Trophoblast cell (in vitro differentiated cells and primary cell): ENCODE measurements at regions not wholly inside any gene's neighbourhood (a gene's known extent, or its start where the extent isn't known, plus 50 kb on each side); places are given as distances from the start of the nearest gene placed in this dataset.

Experiments
- DNase-seq, 2 donors: peaks; one replicate each; pipeline ENCODE4 v3.0.0-alpha.2; 2016
- H2AFZ ChIP-seq: 2 replicates; pipeline ENCODE4 v1.6.1; 2013; ENCODE audit warnings: low read length, moderate library complexity, mild to moderate bottlenecking; ENCODE audit not compliant: insufficient read depth, poor library complexity
- H2AK5ac ChIP-seq: 2 replicates; pipeline ENCODE4 v1.6.1; 2013; ENCODE audit warnings: mild to moderate bottlenecking, low read length
- H2BK120ac ChIP-seq: 2 replicates; pipeline ENCODE4 v1.6.1; 2013; ENCODE audit warnings: low read length, mild to moderate bottlenecking, moderate library complexity; ENCODE audit not compliant: insufficient read depth, poor library complexity
- H2BK12ac ChIP-seq: 2 replicates; pipeline ENCODE4 v1.6.1; 2013; ENCODE audit warnings: mild to moderate bottlenecking, low read length, moderate library complexity
- H2BK5ac ChIP-seq: 2 replicates; pipeline ENCODE4 v1.6.1; 2013; ENCODE audit warnings: low read length, low read depth, moderate library complexity, mild to moderate bottlenecking; ENCODE audit not compliant: poor library complexity
- H3K14ac ChIP-seq: 2 replicates; pipeline ENCODE4 v1.6.1; 2013; ENCODE audit warnings: mild to moderate bottlenecking, low read length
- H3K18ac ChIP-seq: 2 replicates; pipeline ENCODE4 v1.6.1; 2013; ENCODE audit warnings: mild to moderate bottlenecking, low read length
- H3K23ac ChIP-seq: 2 replicates; pipeline ENCODE4 v1.6.1; 2013; ENCODE audit warnings: low read length
- H3K27ac ChIP-seq: 2 replicates; pipeline ENCODE4 v1.5.1; 2013; ENCODE audit warnings: low read depth, mild to moderate bottlenecking, inconsistent platforms, low read length, moderate library complexity
- H3K27me3 ChIP-seq: 2 replicates; pipeline ENCODE4 v1.6.1; 2013; ENCODE audit warnings: inconsistent platforms, mild to moderate bottlenecking, low read length, moderate library complexity; ENCODE audit not compliant: insufficient read depth
- H3K36me3 ChIP-seq, 2 experiments: 1 replicate in 1 of 2; 2 replicates in 1 of 2; pipeline ENCODE4 v1.6.1; 2013; ENCODE audit warnings: low read length in 2 of 2, mild to moderate bottlenecking in 2 of 2, moderate library complexity in 1 of 2; ENCODE audit not compliant: insufficient read depth in 2 of 2, control insufficient read depth in 1 of 2
- H3K4ac ChIP-seq: 2 replicates; pipeline ENCODE4 v1.6.1; 2013; ENCODE audit warnings: low read depth, mild to moderate bottlenecking, low read length, moderate library complexity
- H3K4me1 ChIP-seq, 2 experiments: 1 replicate in 1 of 2; 2 replicates in 1 of 2; pipeline ENCODE4 v1.6.1; 2013; ENCODE audit warnings: low read length in 2 of 2, mild to moderate bottlenecking in 2 of 2, moderate library complexity in 1 of 2; ENCODE audit not compliant: insufficient read depth in 2 of 2, control insufficient read depth in 1 of 2
- H3K4me2 ChIP-seq: 2 replicates; pipeline ENCODE4 v1.6.1; 2013; ENCODE audit warnings: inconsistent platforms, mild to moderate bottlenecking, low read length, moderate library complexity
- H3K4me3 ChIP-seq: 2 replicates; pipeline ENCODE4 v1.5.1; 2013; ENCODE audit warnings: mild to moderate bottlenecking, low read depth, low read length, inconsistent platforms
- H3K79me1 ChIP-seq: one replicate; pipeline ENCODE4 v1.6.1; 2013; ENCODE audit warnings: low read length
- H3K79me2 ChIP-seq: 2 replicates; pipeline ENCODE4 v1.6.1; 2013; ENCODE audit warnings: low read length, mild to moderate bottlenecking; ENCODE audit not compliant: control insufficient read depth, insufficient read depth, poor library complexity
- H3K9ac ChIP-seq: 2 replicates; pipeline ENCODE4 v1.6.1; 2013; ENCODE audit warnings: mild to moderate bottlenecking, low read length
- H3K9me3 ChIP-seq: 2 replicates; pipeline ENCODE4 v1.6.1; 2013; ENCODE audit warnings: low read depth, mild to moderate bottlenecking, control low read depth, inconsistent platforms, low read length; ENCODE audit not compliant: insufficient read depth
- H4K12ac ChIP-seq: 2 replicates; pipeline ENCODE4 v1.6.1; 2013; ENCODE audit warnings: low read depth, mild to moderate bottlenecking, low read length, moderate library complexity
- H4K8ac ChIP-seq: 2 replicates; pipeline ENCODE4 v1.6.1; 2013; ENCODE audit warnings: low read depth, mild to moderate bottlenecking, low read length, moderate library complexity
- H4K91ac ChIP-seq: one replicate; pipeline ENCODE4 v1.6.1; 2013; ENCODE audit warnings: low read depth, mild to moderate bottlenecking, low read length, moderate library complexity
- WGBS: extraction: QIAGEN DNeasy Blood & Tissue Kit; methylation state at CpG from one replicate; pipeline ENCODE4 v1.1.7; 2013; ENCODE audit warnings: missing lambda C conversion rate; ENCODE audit not compliant: insufficient read length, insufficient coverage; ENCODE audit errors: extremely low coverage; 5-methylcytosine and 5-hydroxymethylcytosine counted together

DNA sequence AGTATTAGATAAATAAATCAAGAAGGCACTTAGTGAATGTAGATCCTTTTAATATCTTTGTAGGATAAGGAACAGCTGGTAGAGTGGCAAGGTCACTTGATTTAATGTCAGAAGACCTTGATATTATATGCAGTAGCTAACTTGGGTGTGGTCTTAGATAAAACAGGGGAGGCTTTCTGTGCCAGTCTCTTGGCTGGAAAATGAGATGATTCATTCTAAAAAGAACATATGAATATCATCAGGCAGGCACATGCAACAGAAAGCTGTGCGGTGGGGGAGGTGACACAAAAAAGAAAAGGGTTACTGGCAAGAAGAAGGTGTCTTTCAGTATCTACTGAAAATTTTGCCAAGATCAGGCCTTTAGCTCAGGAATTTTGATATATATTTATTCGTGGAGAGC lies 931.7 kb upstream of the CELF4 start:
- no peak overlapping the region for H3K9ac ChIP-seq
- no peak overlapping the region for H3K4ac ChIP-seq
- H2AK5ac ChIP-seq: no peak overlapping the region
- H2BK120ac ChIP-seq: no peak overlapping the region
- no peaks in the 10 kb centered on the region for H3K79me1 ChIP-seq
- H4K91ac ChIP-seq: no peak overlapping the region
- no peak overlapping the region for H2BK5ac ChIP-seq
- no peaks in the 10 kb centered on the region for H3K36me3 ChIP-seq
- DNase-seq: no peak
- H3K23ac ChIP-seq: no peak overlapping the region
- no peak overlapping the region for H3K18ac ChIP-seq
- no peak overlapping the region for H4K8ac ChIP-seq
- H2AFZ ChIP-seq: no peak overlapping the region
- no peaks in the 10 kb centered on the region for H3K9me3 ChIP-seq
- no peak overlapping the region for H3K4me2 ChIP-seq
- no peak overlapping the region for H3K4me3 ChIP-seq
- no peaks in the 10 kb centered on the region for H3K27me3 ChIP-seq
- no peak overlapping the region for H2BK12ac ChIP-seq
- H4K12ac ChIP-seq: no peak overlapping the region
- no peak overlapping the region for H3K27ac ChIP-seq
- no CpG with 5 or more reads among the region's 2 CpGs for WGBS
- H3K4me1 ChIP-seq: no peaks in the 10 kb centered on the region
- H3K14ac ChIP-seq: no peak overlapping the region
- no peaks in the 10 kb centered on the region for H3K79me2 ChIP-seq

DNA sequence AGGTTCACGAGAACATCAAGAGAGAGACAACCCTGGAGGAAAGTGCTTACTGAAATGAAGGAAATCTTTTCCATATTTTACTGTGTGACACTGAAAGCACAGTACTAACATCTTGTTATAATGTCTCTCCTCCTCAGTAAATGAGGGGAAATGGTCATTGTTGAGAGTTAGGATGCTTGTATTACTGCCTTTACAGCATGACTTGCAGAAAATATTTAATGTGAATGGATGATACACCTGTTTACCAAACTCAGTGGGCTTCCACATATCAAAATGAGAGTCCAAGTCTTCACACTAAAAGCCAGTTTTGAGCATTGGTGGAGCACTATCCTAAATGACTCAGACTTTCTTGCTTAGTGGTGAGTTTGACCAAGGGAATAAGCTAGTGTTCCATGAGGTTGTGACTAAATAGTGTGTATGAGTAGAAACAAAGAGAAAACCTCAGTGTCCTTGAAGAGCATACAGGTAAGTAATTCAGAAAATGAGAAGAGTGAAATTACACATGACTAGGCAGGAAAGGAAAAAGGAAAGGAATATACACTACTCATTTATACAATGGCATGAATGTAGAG lies 930.7 kb upstream of the CELF4 start:
- Histone ChIP-seq H3K9me3 (no peaks in the 10 kb centered on the region), H2BK120ac (no peak overlapping the region), H2BK12ac (no peak overlapping the region), H2AK5ac (no peak overlapping the region), H3K18ac (no peak overlapping the region), H2AFZ (no peak overlapping the region), H3K27ac (no peak overlapping the region), H4K12ac (no peak overlapping the region), H3K79me1 (no peaks in the 10 kb centered on the region), H3K4me3 (no peak overlapping the region), H3K23ac (no peak overlapping the region), H3K4me2 (no peak overlapping the region), H2BK5ac (no peak overlapping the region), H3K27me3 (no peaks in the 10 kb centered on the region), H3K79me2 (no peaks in the 10 kb centered on the region), H3K9ac (no peak overlapping the region), H4K91ac (no peak overlapping the region), H4K8ac (no peak overlapping the region), H3K4ac (no peak overlapping the region), H3K14ac (no peak overlapping the region), H3K4me1 (no peaks in the 10 kb centered on the region), H3K36me3 (no peaks in the 10 kb centered on the region)
- no peak for DNase-seq
- WGBS: no CpG with 5 or more reads among the region's 1 CpG

DNA sequence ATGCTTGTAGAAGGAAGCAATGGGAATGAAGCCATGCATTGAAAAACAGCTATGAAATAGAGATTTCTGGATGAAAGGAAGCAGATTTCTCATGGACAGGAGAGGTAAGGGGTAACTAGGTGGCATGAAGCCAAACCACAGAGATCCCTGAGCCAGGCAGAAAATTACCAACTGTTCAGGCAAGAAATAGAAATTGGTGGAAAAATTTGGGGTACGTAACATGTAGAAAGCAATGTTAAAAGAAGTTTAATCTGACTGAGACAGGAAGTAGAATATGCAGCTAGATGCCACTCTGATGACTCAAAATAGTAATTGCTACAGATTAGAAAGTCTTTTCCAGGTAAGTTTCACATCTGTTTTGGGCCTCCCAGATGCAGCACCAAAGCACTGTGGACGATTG lies 928.5 kb upstream of the CELF4 start:
- H3K27ac ChIP-seq: no peak overlapping the region
- H3K79me1 ChIP-seq: no peaks in the 10 kb centered on the region
- no peak overlapping the region for H2BK12ac ChIP-seq
- no peak overlapping the region for H3K4me3 ChIP-seq
- DNase-seq: no peak
- H2AK5ac ChIP-seq: no peak overlapping the region
- H4K12ac ChIP-seq: no peak overlapping the region
- H2BK120ac ChIP-seq: no peak overlapping the region
- no peaks in the 10 kb centered on the region for H3K36me3 ChIP-seq
- no peak overlapping the region for H4K8ac ChIP-seq
- H2BK5ac ChIP-seq: no peak overlapping the region
- H3K4ac ChIP-seq: no peak overlapping the region
- no peaks in the 10 kb centered on the region for H3K27me3 ChIP-seq
- H3K9me3 ChIP-seq: no peaks in the 10 kb centered on the region
- H4K91ac ChIP-seq: no peak overlapping the region
- H3K23ac ChIP-seq: no peak overlapping the region
- H3K4me2 ChIP-seq: no peak overlapping the region
- no peak overlapping the region for H3K18ac ChIP-seq
- peaks cover 0 to 2% of the 10 kb centered on the region in 2 experiments for H3K4me1 ChIP-seq
- H3K9ac ChIP-seq: no peak overlapping the region
- no CpG with 5 or more reads among the region's 2 CpGs for WGBS
- no peak overlapping the region for H3K14ac ChIP-seq
- no peaks in the 10 kb centered on the region for H3K79me2 ChIP-seq
- no peak overlapping the region for H2AFZ ChIP-seq

DNA sequence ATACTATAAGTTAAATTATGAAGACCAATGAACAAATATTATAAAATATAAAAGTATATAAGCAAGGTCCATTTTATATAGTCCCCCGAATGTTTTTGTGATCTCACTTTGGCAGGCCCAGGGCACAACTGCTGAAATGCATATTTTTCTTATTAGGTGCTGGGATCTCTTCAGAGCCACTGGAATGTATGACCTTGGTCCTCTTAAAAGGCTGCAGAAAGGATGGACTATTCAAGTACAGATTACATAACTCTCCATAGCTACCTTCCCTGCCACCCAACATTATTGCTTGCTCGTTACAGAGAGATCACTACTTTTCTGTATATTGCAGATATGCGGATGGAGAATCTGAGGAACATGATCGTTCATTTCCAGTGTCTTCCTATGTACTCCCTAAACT lies 925.6 kb upstream of the CELF4 start:
- Histone ChIP-seq H2BK12ac (no peak overlapping the region), H3K18ac (no peak overlapping the region), H3K4me2 (no peak overlapping the region), H3K23ac (no peak overlapping the region), H3K36me3 (no peaks in the 10 kb centered on the region), H3K79me2 (no peaks in the 10 kb centered on the region), H3K27me3 (no peaks in the 10 kb centered on the region), H2AFZ (no peak overlapping the region), H2BK120ac (no peak overlapping the region), H3K4me1 (peaks cover 0 to 2% of the 10 kb centered on the region in 2 experiments), H3K9me3 (no peaks in the 10 kb centered on the region), H3K9ac (no peak overlapping the region), H3K79me1 (no peaks in the 10 kb centered on the region), H3K4ac (no peak overlapping the region), H2AK5ac (no peak overlapping the region), H4K91ac (no peak overlapping the region), H3K14ac (no peak overlapping the region), H3K4me3 (no peak overlapping the region), H2BK5ac (no peak overlapping the region), H4K12ac (no peak overlapping the region), H4K8ac (no peak overlapping the region), H3K27ac (no peak overlapping the region)
- DNase-seq: no peak
- WGBS: no CpG with 5 or more reads among the region's 4 CpGs
